Spleen (tissue), 7 donors: ENCODE measurements at regions not wholly inside any gene's neighbourhood (a gene's known extent, or its start where the extent isn't known, plus 50 kb on each side); places are given as distances from the start of the nearest gene placed in this dataset.

ENCODE experiments used
- POLR2AphosphoS5 ChIP-seq, 3 donors: sonication (generic); formaldehyde crosslinking; IDR thresholded peaks; one replicate each; pipeline ENCODE4 v1.5.1; 2017; ENCODE audit warnings: antibody characterized with exemption in 3 of 3
- TF ChIP-seq, protein P1 (sequence below), 11 experiments: fragments of 200-600 bp in 7 of 11; fragments of 450-650 bp in 4 of 11; sonication (generic) in 4 of 11; IDR thresholded peaks in 8 of 11; conservative IDR thresholded peaks in 3 of 11; 1 replicate in 7 of 11; 2 replicates in 4 of 11; pipeline versions ENCODE4 v1.4.0 to v1.8.0; 2016 to 2021; ENCODE audit warnings: antibody characterized with exemption in 11 of 11, inconsistent platforms in 4 of 11, mild to moderate bottlenecking in 1 of 11
- donor health status: DM: no; HTN: no; CAD: no; lungs with moderate emphysema.
- donor health status: DM: no; HTN: no; CAD: no.
- donor health status: DM: no; HTN: no; CAD: no.

- TF ChIP-seq, protein P1, sequence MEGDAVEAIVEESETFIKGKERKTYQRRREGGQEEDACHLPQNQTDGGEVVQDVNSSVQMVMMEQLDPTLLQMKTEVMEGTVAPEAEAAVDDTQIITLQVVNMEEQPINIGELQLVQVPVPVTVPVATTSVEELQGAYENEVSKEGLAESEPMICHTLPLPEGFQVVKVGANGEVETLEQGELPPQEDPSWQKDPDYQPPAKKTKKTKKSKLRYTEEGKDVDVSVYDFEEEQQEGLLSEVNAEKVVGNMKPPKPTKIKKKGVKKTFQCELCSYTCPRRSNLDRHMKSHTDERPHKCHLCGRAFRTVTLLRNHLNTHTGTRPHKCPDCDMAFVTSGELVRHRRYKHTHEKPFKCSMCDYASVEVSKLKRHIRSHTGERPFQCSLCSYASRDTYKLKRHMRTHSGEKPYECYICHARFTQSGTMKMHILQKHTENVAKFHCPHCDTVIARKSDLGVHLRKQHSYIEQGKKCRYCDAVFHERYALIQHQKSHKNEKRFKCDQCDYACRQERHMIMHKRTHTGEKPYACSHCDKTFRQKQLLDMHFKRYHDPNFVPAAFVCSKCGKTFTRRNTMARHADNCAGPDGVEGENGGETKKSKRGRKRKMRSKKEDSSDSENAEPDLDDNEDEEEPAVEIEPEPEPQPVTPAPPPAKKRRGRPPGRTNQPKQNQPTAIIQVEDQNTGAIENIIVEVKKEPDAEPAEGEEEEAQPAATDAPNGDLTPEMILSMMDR (IDR thresholded peaks at IDR 0.05 in 8 of 11, conservative IDR thresholded peaks at IDR 0.05 in 3 of 11), result no peak
- no peak for TF ChIP-seq POLR2AphosphoS5 (IDR thresholded peaks at IDR 0.05)
These were observed 134.5 kb upstream of the IRX5 start for GRCh38 chr16:54796211-54796610.
